DMS 273 (cell line): ENCODE measurements at regions not wholly inside any gene's neighbourhood (a gene's known extent, or its start where the extent isn't known, plus 50 kb on each side); places are given as distances from the start of the nearest gene placed in this dataset.
A peak's percentile ranks its signal among the peaks of the same experiment; 100 is the strongest.
"Not testable (repeated sequence)": the region's sequence is repeated elsewhere in the genome, so short reads cannot be mapped to it uniquely, and the experiment has no call there.

ENCODE experiments used
- DNase-seq: peaks from one replicate; lab custom pipeline; 2025; ENCODE audit not compliant: unreplicated experiment; lab: John Stamatoyannopoulos, UW

DNA sequence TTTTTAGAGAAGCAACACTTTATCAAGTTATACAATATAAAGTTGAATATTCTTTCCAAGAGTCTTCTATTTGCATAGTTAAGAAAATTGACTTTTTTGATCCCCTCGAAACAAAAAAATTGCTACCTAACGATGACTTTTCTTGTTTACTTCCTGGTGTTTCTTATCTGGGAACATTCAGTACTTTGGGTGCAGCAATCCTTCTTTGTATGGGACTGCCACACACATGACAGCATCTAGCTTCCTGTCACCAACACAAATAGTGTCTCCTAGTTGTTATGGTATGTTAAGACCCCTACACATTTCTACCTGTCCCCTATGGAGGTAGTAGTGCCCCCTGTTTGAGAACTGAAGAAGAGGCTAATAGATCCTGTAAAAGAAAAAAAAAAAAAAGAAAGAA, 841.7 kb upstream of the FAT3 start:
- DNase-seq = no peak

DNA sequence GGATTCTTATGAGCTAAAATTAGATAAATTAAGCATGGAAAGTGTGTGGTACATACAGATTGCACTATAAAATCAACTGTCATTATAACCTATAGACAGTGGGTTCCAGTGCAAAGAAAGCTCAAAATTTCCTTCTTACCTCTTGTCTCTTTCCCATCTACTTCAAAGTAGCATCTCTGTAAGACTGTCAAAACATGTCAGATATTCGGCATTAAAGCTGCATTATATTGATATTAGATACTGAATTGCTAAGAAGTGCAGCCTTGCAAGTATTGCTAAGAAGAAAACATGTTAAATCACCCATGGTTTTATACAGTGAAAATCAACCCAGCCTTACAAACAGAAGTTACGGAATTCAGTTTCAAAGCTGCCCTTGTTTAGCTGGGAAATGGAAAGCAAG, 849.8 kb upstream of the FAT3 start:
- no peak for DNase-seq

GRCh38 chr11:91373497-91373896, 851.1 kb upstream of the FAT3 start:
- DNase-seq = peak; percentile 0

GRCh38 chr11:91366816-91367215, 857.8 kb upstream of the FAT3 start:
- DNase-seq = no peak

DNA sequence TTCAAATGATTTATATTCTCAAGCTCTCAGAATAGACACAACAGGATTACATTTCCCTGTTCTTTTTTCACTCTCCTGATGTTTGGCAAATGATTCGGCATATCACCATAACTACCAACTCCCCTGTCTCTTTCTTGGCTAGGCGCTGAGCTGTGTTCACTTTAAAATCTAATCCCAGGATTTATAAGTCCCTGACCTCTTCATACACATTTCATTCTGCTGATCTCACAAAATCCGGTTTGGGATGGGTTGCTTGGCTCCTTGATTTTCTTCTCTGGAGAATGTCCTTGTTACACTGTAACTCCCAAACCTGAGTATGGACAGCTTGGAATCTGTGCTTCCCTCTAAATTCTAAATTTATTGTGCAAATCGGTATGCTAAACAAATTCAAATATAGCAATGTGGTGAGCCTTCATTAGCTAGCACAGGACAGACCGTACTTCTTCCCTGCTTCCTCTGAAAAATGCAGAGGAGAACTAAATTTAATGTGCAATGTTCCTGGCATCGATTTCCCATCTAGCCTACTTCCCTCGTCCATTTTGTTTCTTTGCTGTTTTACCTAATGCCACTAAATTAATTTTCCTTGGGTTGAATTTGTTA, 858.5 kb upstream of the FAT3 start:
- no peak for DNase-seq

- DNase-seq = no peak
Measured at GRCh38 chr11:91350931-91351330, 873.7 kb upstream of the FAT3 start.

GRCh38 chr11:91326751-91327150, 897.9 kb upstream of the FAT3 start:
- DNase-seq = no peak

GRCh38 chr11:91326280-91326679, 898.3 kb upstream of the FAT3 start:
- no peak for DNase-seq

DNA sequence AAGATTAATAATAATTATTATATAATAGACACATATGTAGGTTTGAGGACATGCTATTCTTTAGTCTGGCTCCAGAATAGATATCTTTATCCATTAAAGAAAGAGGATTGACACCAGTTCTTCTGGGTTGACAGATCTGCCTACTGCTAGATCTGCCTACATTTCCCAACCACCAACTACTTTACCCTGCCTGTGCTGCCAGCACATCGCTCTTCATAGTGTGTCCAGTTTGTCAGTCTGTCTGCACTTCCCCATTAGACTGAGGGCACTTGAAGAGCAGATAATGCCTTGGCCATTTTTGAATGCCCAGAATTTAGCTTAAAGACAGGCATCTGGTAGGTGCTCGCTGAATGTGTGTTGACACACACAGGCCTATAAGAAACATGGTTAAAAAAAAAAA, 910.1 kb upstream of the FAT3 start:
- DNase-seq = no peak

DNA sequence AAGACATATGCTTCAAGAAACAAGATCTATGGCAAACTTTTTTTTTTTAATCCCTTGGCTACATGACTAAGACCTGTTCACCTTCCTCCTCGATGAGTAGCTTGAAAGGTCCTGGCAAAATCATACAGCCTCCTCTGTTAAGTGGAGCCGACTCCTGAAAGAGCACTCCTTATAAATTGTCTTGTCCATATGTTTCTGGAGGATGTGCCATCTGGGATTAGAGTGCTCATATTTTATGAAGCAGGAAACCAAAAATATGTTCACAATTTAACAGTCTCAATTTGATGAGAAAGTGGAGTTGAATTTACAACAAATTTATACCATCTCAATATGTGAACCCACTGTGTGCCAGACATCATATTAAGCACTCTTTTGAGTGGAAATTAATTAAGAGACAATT, 912.1 kb upstream of the FAT3 start:
- DNase-seq = peak; percentile 47

GRCh38 chr11:91310085-91310484, 914.5 kb upstream of the FAT3 start:
- no peak for DNase-seq

- DNase-seq = peak; percentile 36
Measured at GRCh38 chr11:91308069-91308468, 916.5 kb upstream of the FAT3 start.

- DNase-seq = peak; percentile 9
Measured at GRCh38 chr11:91305402-91305801, 919.2 kb upstream of the FAT3 start.

DNA sequence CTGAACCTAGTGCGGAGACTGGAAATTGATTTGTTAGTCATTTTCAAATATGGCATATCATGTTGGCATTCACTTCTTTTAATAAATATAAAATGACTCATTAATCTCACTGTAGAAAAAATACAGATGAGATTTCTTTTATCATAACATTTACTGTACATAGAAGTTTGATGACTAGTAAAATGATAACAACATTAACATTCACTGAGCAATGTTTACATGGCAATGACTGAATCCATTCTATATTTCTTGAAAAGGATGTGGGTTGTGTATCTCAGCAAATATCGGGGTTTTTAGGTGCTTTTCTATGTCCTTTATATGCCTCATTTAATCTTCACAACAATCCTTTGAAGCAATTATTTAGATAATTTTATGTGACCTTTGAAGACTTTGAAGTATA, 920.9 kb upstream of the FAT3 start:
- DNase-seq = no peak

DNA sequence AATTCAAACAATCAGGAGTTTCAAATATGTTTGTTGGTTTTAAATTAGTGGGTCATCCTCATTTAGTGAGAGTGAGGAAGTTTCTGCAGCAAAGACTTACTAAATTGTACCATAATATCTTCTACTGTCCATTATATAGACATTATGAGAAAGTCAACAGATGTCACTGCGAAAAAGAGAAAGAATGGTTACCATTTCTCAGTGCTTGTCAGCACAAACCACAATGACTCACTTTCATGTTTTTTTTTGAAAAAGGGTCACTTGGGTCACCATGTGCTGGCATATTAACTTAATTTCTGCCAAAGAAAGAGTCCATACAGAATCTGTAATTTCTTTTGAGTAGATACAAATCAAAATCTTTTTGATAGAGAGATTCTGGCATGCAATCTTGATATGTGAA, 924.6 kb upstream of the FAT3 start:
- DNase-seq = no peak

- DNase-seq = no peak
Measured at GRCh38 chr11:91296629-91297028, 928.0 kb upstream of the FAT3 start.

DNA sequence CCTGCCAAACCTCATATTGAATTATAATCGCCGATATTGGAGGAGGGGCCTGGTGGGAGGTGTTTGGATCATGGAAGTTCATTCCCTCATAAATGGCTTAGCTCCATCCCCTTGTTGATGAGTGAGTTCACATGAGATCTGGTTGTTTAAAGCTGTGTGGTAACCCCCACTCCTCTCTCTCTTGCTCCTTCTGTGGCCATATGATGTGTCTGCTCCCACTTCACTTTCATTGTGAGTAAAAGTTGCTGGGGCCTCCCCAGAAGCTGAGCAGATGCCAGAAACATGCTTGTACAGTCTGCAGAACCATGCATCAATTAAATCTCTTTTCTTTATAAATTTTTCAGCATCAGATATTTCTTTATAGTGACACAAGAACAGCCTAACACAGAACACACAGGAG, 929.0 kb upstream of the FAT3 start:
- DNase-seq = no peak

GRCh38 chr11:91293119-91293518, 931.5 kb upstream of the FAT3 start:
- no peak for DNase-seq

- DNase-seq = no peak
Measured at GRCh38 chr11:91272089-91272488, 952.5 kb upstream of the FAT3 start.

GRCh38 chr11:91268512-91269295, 955.9 kb upstream of the FAT3 start:
- not testable (repeated sequence) for DNase-seq

GRCh38 chr11:91265946-91266345, 958.7 kb upstream of the FAT3 start:
- DNase-seq = no peak

DNA sequence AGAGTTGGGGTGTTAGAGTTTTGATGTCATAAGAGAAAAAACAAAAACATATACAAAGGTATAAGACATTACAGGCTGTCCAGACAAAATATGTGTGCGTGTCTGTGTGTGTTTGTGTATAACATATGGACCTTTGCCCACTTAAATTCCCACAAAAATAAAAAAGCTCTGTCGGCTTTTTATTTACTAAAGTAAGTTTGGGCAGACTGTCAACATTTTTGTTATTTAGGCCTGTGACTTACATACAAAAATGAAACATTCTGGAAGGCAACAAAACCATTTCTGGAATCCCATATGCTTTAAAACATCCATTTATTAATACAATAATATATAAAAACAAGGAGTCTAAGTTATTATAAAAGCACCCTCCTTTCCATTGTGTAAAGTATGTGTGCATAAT, 960.1 kb upstream of the FAT3 start:
- DNase-seq = no peak
